HG03175 (cell line): ENCODE measurements at regions not wholly inside any gene's neighbourhood (a gene's known extent, or its start where the extent isn't known, plus 50 kb on each side); places are given as distances from the start of the nearest gene placed in this dataset.

ENCODE experiments used
- ATAC-seq: cut with Tn5 transposase; IDR thresholded peaks from one replicate; pipeline ENCODE4 v1.9.1; 2021; ENCODE audit warnings: mild to moderate bottlenecking, moderate library complexity; ENCODE audit not compliant: unreplicated experiment

- ATAC-seq = no peak
These were observed 70.4 kb upstream of the C15orf39 start for GRCh38 chr15:75131269-75131643.

GRCh38 chr15:75134748-75135147 is 66.9 kb upstream of the C15orf39 start:
- ATAC-seq = no peak

- no peak for ATAC-seq
These were observed 65.6 kb upstream of the C15orf39 start for GRCh38 chr15:75136118-75136517.

GRCh38 chr15:75136758-75137157 is 64.9 kb upstream of the C15orf39 start:
- ATAC-seq = no peak

- no peak for ATAC-seq
These were observed 63.4 kb upstream of the C15orf39 start for GRCh38 chr15:75138016-75138999.

- no peak for ATAC-seq
These were observed 61.4 kb upstream of the C15orf39 start for GRCh38 chr15:75140080-75140879.

GRCh38 chr15:75142499-75142898 is 59.2 kb upstream of the C15orf39 start:
- no peak for ATAC-seq

GRCh38 chr15:75143738-75144334 is 57.8 kb upstream of the C15orf39 start:
- no peak for ATAC-seq

GRCh38 chr15:75145027-75145841 is 56.4 kb upstream of the C15orf39 start:
- no peak for ATAC-seq

GRCh38 chr15:75148280-75148679 is 53.4 kb upstream of the C15orf39 start:
- no peak for ATAC-seq

GRCh38 chr15:75149867-75150709 is 51.6 kb upstream of the C15orf39 start:
- no peak for ATAC-seq

- ATAC-seq = no peak
These were observed 50.2 kb upstream of the C15orf39 start for GRCh38 chr15:75151214-75152128.
